Activated B cell treated with CpG ODN at 0.5 μM for 24 hours (primary cell): ENCODE measurements at regions not wholly inside any gene's neighbourhood (a gene's known extent, or its start where the extent isn't known, plus 50 kb on each side); places are given as distances from the start of the nearest gene placed in this dataset.

Source experiments
- ATAC-seq: fragments of 200-7000 bp; cut with Tn5 transposase; one replicate; pipeline ENCODE4 v1.10.0; 2021; ENCODE audit warnings: low read depth, mild to moderate bottlenecking, moderate library complexity
- CTCF ChIA-PET: fragments of 350-600 bp; sonication (Branson Sonifier 250); formaldehyde crosslinking; loops from one replicate; lab custom pipeline; 2021; ENCODE audit warnings: antibody characterized with exemption; lab: Charles Lee
- POLR2A ChIA-PET: fragments of 350-600 bp; sonication (Branson Sonifier 250); formaldehyde crosslinking; loops from one replicate; lab custom pipeline; 2021; ENCODE audit warnings: antibody characterized with exemption; lab: Charles Lee
- DNase-seq: peaks from one replicate; pipeline ENCODE4 v3.0.0; 2022
- H3K27ac Mint-ChIP-seq: one replicate; pipeline ENCODE4 v1.8.0; 2020; ENCODE audit warnings: mixed read lengths
- H3K27me3 Mint-ChIP-seq: one replicate; pipeline ENCODE4 v1.8.0; 2021; ENCODE audit warnings: mixed read lengths
- H3K36me3 Mint-ChIP-seq: one replicate; pipeline ENCODE4 v1.8.0; 2021; ENCODE audit warnings: low read depth, mixed read lengths
- H3K4me1 Mint-ChIP-seq: one replicate; pipeline ENCODE4 v1.8.0; 2021; ENCODE audit warnings: mixed read lengths
- H3K4me3 Mint-ChIP-seq: one replicate; pipeline ENCODE4 v1.8.0; 2020; ENCODE audit warnings: mild to moderate bottlenecking, mixed read lengths
- H3K9me3 Mint-ChIP-seq: one replicate; pipeline ENCODE4 v1.8.0; 2020; ENCODE audit warnings: mixed read lengths
- CTCF ChIP-seq: fragments of 200-600 bp; IDR thresholded peaks from one replicate; pipeline ENCODE4 v1.8.0; 2022; ENCODE audit warnings: antibody characterized with exemption, mild to moderate bottlenecking
- intact Hi-C: fragments of 100-400 bp; cut with micrococcal nuclease; formaldehyde crosslinking; loops from one replicate; pipeline ENCODE4 v1.15.1; 2024

- H3K4me3 Mint-ChIP-seq: no peak overlapping the region
- no peak for TF ChIP-seq CTCF
- CTCF ChIA-PET: no interaction called here
- H3K36me3 Mint-ChIP-seq: no peaks in the 10 kb centered on the region
- no peak overlapping the region for H3K27ac Mint-ChIP-seq
- intact Hi-C loops: no loop called here
- ATAC-seq (no peak), DNase-seq (no peak)
- POLR2A ChIA-PET: no interaction called here
- H3K27me3 Mint-ChIP-seq: no peaks in the 10 kb centered on the region
- H3K4me1 Mint-ChIP-seq: no peaks in the 10 kb centered on the region
- H3K9me3 Mint-ChIP-seq: no peaks in the 10 kb centered on the region
Measured at GRCh38 chr2:51990684-51991083, 958.8 kb upstream of the NRXN1 start.

- H3K36me3 Mint-ChIP-seq: no peaks in the 10 kb centered on the region
- ChIA-PET CTCF (no interaction called here), POLR2A (no interaction called here)
- peaks cover 2% of the 10 kb centered on the region for H3K9me3 Mint-ChIP-seq
- no peaks in the 10 kb centered on the region for H3K4me1 Mint-ChIP-seq
- no peaks in the 10 kb centered on the region for H3K27me3 Mint-ChIP-seq
- intact Hi-C loops: no loop called here
- TF ChIP-seq CTCF: no peak
- H3K4me3 Mint-ChIP-seq: no peak overlapping the region
- H3K27ac Mint-ChIP-seq: no peak overlapping the region
- DNase-seq: no peak
- ATAC-seq: no peak
Measured at GRCh38 chr2:51986101-51986500, 954.2 kb upstream of the NRXN1 start.

- no peak for DNase-seq
- no peak overlapping the region for H3K27ac Mint-ChIP-seq
- intact Hi-C loops: loop anchor here (2.0 kb wide), 1 partner anchor 23 kb away; no protein-coding TSS in a partner anchor
- H3K4me1 Mint-ChIP-seq: no peaks in the 10 kb centered on the region
- ChIA-PET POLR2A (no interaction called here), CTCF (no interaction called here)
- TF ChIP-seq CTCF: no peak
- peaks cover 2% of the 10 kb centered on the region for H3K9me3 Mint-ChIP-seq
- H3K27me3 Mint-ChIP-seq: no peaks in the 10 kb centered on the region
- no peak overlapping the region for H3K4me3 Mint-ChIP-seq
- no peaks in the 10 kb centered on the region for H3K36me3 Mint-ChIP-seq
- ATAC-seq: no peak
Measured at GRCh38 chr2:51981783-51982182, 949.9 kb upstream of the NRXN1 start.

- CTCF ChIA-PET: no interaction called here
- DNase-seq (no peak), ATAC-seq (no peak)
- no peak overlapping the region for H3K27ac Mint-ChIP-seq
- no peaks in the 10 kb centered on the region for H3K36me3 Mint-ChIP-seq
- POLR2A ChIA-PET: no interaction called here
- no peaks in the 10 kb centered on the region for H3K4me1 Mint-ChIP-seq
- no peak for TF ChIP-seq CTCF
- no peaks in the 10 kb centered on the region for H3K9me3 Mint-ChIP-seq
- intact Hi-C loops: no loop called here
- no peaks in the 10 kb centered on the region for H3K27me3 Mint-ChIP-seq
- no peak overlapping the region for H3K4me3 Mint-ChIP-seq
Measured at GRCh38 chr2:51976623-51977022, 944.7 kb upstream of the NRXN1 start.

- DNase-seq (no peak), ATAC-seq (no peak)
- Mint-ChIP-seq H3K27ac (no peak overlapping the region), H3K4me3 (no peak overlapping the region), H3K4me1 (no peaks in the 10 kb centered on the region), H3K27me3 (no peaks in the 10 kb centered on the region), H3K9me3 (no peaks in the 10 kb centered on the region), H3K36me3 (no peaks in the 10 kb centered on the region)
- TF ChIP-seq CTCF: no peak
- ChIA-PET CTCF (no interaction called here), POLR2A (no interaction called here)
- intact Hi-C loops: no loop called here
Measured at GRCh38 chr2:51971136-51971535, 939.2 kb upstream of the NRXN1 start.
